ENCODE measurements at regions not wholly inside any gene's neighbourhood (a gene's known extent, or its start where the extent isn't known, plus 50 kb on each side); places are given as distances from the start of the nearest gene placed in this dataset.

DNA sequence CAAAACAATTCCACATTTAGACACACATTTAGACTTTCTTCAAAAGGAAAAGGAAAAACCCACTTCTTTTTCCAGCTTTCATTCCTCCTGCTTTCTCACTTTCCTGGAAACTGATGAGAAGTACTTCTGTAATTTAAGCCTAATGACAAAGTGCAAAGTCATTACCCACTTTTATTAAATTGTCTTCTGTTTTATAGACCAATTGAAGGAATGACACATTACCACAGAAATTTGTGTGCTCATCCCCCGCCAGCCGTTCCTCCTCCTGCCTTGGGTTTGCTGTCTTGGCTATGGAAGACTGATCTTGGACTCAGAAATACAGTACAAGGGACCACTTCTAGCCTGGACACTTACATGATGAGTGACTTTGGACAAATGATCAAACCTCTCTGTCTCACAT, 717.8 kb downstream of the SORCS3 start:
- H3K79me2 ChIP-seq: no peaks in the 10 kb centered on the region
- H3K36me3 ChIP-seq (replicated peaks; ENCODE audit: insufficient read depth, low read depth): no peaks in the 10 kb centered on the region
- H3K4me2 ChIP-seq: no peak overlapping the region
- no peaks in the 10 kb centered on the region for H3K4me1 ChIP-seq (ENCODE audit: insufficient read depth)
- no peak overlapping the region for H3K4me3 ChIP-seq
- H2AFZ ChIP-seq: no peak overlapping the region
- no peaks in the 10 kb centered on the region for H4K20me1 ChIP-seq (ENCODE audit: insufficient read depth, poor library complexity, severe bottlenecking)
- no peak for TF ChIP-seq EZH2 (IDR thresholded peaks at IDR 0.05; ENCODE audit: borderline replicate concordance)
- TF ChIP-seq EZH2phosphoT487 (IDR thresholded peaks at IDR 0.05; ENCODE audit: low read depth, severe bottlenecking, unreplicated experiment): no peak
- TF ChIP-seq, protein P1, sequence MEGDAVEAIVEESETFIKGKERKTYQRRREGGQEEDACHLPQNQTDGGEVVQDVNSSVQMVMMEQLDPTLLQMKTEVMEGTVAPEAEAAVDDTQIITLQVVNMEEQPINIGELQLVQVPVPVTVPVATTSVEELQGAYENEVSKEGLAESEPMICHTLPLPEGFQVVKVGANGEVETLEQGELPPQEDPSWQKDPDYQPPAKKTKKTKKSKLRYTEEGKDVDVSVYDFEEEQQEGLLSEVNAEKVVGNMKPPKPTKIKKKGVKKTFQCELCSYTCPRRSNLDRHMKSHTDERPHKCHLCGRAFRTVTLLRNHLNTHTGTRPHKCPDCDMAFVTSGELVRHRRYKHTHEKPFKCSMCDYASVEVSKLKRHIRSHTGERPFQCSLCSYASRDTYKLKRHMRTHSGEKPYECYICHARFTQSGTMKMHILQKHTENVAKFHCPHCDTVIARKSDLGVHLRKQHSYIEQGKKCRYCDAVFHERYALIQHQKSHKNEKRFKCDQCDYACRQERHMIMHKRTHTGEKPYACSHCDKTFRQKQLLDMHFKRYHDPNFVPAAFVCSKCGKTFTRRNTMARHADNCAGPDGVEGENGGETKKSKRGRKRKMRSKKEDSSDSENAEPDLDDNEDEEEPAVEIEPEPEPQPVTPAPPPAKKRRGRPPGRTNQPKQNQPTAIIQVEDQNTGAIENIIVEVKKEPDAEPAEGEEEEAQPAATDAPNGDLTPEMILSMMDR (IDR thresholded peaks at IDR 0.05; ENCODE audit: poor library complexity): no peak
- WGBS (ENCODE audit: low lambda C conversion rate, missing lambda C conversion rate): 76% methylated on average over 2 of the region's 2 CpGs
- no peaks in the 10 kb centered on the region for H3K9me2 ChIP-seq (replicated peaks; ENCODE audit: insufficient read depth)
- H3K27ac ChIP-seq: no peak overlapping the region
- no peaks in the 10 kb centered on the region for H3K9me3 ChIP-seq (ENCODE audit: low read depth)
- DNase-seq (ENCODE audit: low spot score): no peak
- H3K27me3 ChIP-seq: no peaks in the 10 kb centered on the region

DNA sequence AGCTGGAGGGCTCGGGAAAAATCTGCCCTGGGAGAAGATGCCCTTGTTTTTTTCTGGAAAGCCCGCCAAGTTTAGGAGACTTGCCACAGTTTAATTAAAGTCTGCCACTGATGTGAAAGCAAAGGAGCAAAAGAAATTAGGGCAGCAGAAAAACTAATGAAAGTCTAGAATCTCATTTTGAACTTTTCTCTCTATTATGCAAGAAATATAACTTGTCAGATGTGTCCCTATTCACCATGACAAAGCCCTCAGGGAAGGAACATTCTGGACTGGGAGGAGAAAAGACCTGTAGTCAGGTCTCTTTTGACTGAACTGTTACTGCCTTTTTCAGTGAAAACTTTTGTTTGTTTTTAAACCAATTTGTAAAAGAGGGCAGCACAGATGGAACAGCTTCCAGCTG, 715.5 kb downstream of the SORCS3 start:
- Histone ChIP-seq H4K20me1 (ENCODE audit: insufficient read depth, poor library complexity, severe bottlenecking) (no peaks in the 10 kb centered on the region), H2AFZ (no peak overlapping the region), H3K4me1 (ENCODE audit: insufficient read depth) (no peaks in the 10 kb centered on the region), H3K79me2 (no peaks in the 10 kb centered on the region), H3K36me3 (replicated peaks; ENCODE audit: insufficient read depth, low read depth) (no peaks in the 10 kb centered on the region), H3K4me3 (no peak overlapping the region), H3K4me2 (no peak overlapping the region), H3K27ac (no peak overlapping the region), H3K27me3 (no peaks in the 10 kb centered on the region), H3K9me2 (replicated peaks; ENCODE audit: insufficient read depth) (no peaks in the 10 kb centered on the region), H3K9me3 (ENCODE audit: low read depth) (no peaks in the 10 kb centered on the region)
- TF ChIP-seq, protein P1 (IDR thresholded peaks at IDR 0.05; ENCODE audit: poor library complexity): no peak
- TF ChIP-seq EZH2 (IDR thresholded peaks at IDR 0.05; ENCODE audit: borderline replicate concordance): no peak
- no peak for TF ChIP-seq EZH2phosphoT487 (IDR thresholded peaks at IDR 0.05; ENCODE audit: low read depth, severe bottlenecking, unreplicated experiment)
- no peak for DNase-seq (ENCODE audit: low spot score)
- 83% methylated on average over 2 of the region's 2 CpGs for WGBS (ENCODE audit: low lambda C conversion rate, missing lambda C conversion rate)

- Histone ChIP-seq H3K9me2 (replicated peaks; ENCODE audit: insufficient read depth) (no peaks in the 10 kb centered on the region), H3K4me1 (ENCODE audit: insufficient read depth) (no peaks in the 10 kb centered on the region), H3K79me2 (no peaks in the 10 kb centered on the region), H3K27ac (no peak overlapping the region), H3K4me3 (no peak overlapping the region), H4K20me1 (ENCODE audit: insufficient read depth, poor library complexity, severe bottlenecking) (no peaks in the 10 kb centered on the region), H2AFZ (no peak overlapping the region), H3K4me2 (no peak overlapping the region), H3K27me3 (no peaks in the 10 kb centered on the region), H3K36me3 (replicated peaks; ENCODE audit: insufficient read depth, low read depth) (no peaks in the 10 kb centered on the region), H3K9me3 (ENCODE audit: low read depth) (no peaks in the 10 kb centered on the region)
- WGBS (ENCODE audit: low lambda C conversion rate, missing lambda C conversion rate): 88% methylated on average over 1 of the region's 1 CpG
- no peak for DNase-seq (ENCODE audit: low spot score)
- TF ChIP-seq, protein P1 (IDR thresholded peaks at IDR 0.05; ENCODE audit: poor library complexity): no peak
- TF ChIP-seq EZH2phosphoT487 (IDR thresholded peaks at IDR 0.05; ENCODE audit: low read depth, severe bottlenecking, unreplicated experiment) (no peak), EZH2 (IDR thresholded peaks at IDR 0.05; ENCODE audit: borderline replicate concordance) (no peak)
These were observed 712.9 kb downstream of the SORCS3 start for GRCh38 chr10:105354010-105354409.

DNA sequence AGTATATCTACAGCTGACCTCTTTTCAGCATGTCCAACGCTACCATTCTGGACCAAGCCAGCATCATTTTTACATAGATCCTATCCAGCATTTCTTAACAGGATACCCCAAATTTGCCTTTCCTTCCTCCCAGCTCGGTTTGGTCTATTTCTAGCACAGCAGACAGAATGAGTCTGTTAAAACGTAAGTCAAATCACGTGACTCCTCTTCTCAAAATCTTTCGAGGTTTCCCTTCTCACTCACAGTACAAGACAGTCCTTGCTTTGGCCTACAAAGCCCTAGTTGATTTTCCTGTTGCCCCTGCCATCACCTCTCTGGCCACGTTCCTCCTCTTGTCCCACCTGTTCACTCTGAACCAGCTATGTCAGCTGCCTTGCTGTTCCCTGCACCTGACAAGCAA, 711.7 kb downstream of the SORCS3 start:
- DNase-seq (ENCODE audit: low spot score): no peak
- no peak overlapping the region for H3K27ac ChIP-seq
- no peaks in the 10 kb centered on the region for H4K20me1 ChIP-seq (ENCODE audit: insufficient read depth, poor library complexity, severe bottlenecking)
- H3K9me3 ChIP-seq (ENCODE audit: low read depth): no peaks in the 10 kb centered on the region
- no peak overlapping the region for H3K4me2 ChIP-seq
- WGBS (ENCODE audit: low lambda C conversion rate, missing lambda C conversion rate): 85% methylated on average over 6 of the region's 6 CpGs
- no peaks in the 10 kb centered on the region for H3K4me1 ChIP-seq (ENCODE audit: insufficient read depth)
- no peak overlapping the region for H2AFZ ChIP-seq
- TF ChIP-seq, protein P1 (IDR thresholded peaks at IDR 0.05; ENCODE audit: poor library complexity): no peak
- no peak for TF ChIP-seq EZH2 (IDR thresholded peaks at IDR 0.05; ENCODE audit: borderline replicate concordance)
- no peak for TF ChIP-seq EZH2phosphoT487 (IDR thresholded peaks at IDR 0.05; ENCODE audit: low read depth, severe bottlenecking, unreplicated experiment)
- no peaks in the 10 kb centered on the region for H3K79me2 ChIP-seq
- no peaks in the 10 kb centered on the region for H3K27me3 ChIP-seq
- no peaks in the 10 kb centered on the region for H3K9me2 ChIP-seq (replicated peaks; ENCODE audit: insufficient read depth)
- H3K36me3 ChIP-seq (replicated peaks; ENCODE audit: insufficient read depth, low read depth): no peaks in the 10 kb centered on the region
- H3K4me3 ChIP-seq: no peak overlapping the region
